Naive thymus-derived CD4-positive, alpha-beta T cell (primary cell): ENCODE measurements at regions not wholly inside any gene's neighbourhood (a gene's known extent, or its start where the extent isn't known, plus 50 kb on each side); places are given as distances from the start of the nearest gene placed in this dataset.

Experiments
- ATAC-seq: fragments of 150-1000 bp; cut with Tn5 transposase; 2 replicates; pipeline ENCODE4 v1.10.0; 2021; ENCODE audit warnings: mild to moderate bottlenecking, moderate library complexity
- CTCF ChIA-PET: fragments of 350-600 bp; sonication (Branson Sonifier 250); formaldehyde crosslinking; loops from one replicate; lab custom pipeline; 2021; ENCODE audit warnings: antibody characterized with exemption; lab: Charles Lee
- POLR2A ChIA-PET: fragments of 350-600 bp; sonication (Branson Sonifier 250); formaldehyde crosslinking; loops from one replicate; lab custom pipeline; 2021; ENCODE audit warnings: antibody characterized with exemption, inconsistent platforms; lab: Charles Lee
- DNase-seq, 9 donors: peaks; one replicate each; pipeline versions ENCODE4 v3.0.0 to v3.0.0-alpha.2; 2020 to 2022; ENCODE audit warnings: mixed read lengths in 1 of 9
- H3K27ac ChIP-seq: one replicate; pipeline ENCODE4 v1.7.0; 2013; ENCODE audit warnings: mild to moderate bottlenecking, low read depth, low read length, moderate library complexity
- H3K27me3 ChIP-seq, 2 donors: one replicate each; pipeline ENCODE4 v1.7.0; 2013; ENCODE audit warnings: low read length in 2 of 2, mild to moderate bottlenecking in 2 of 2, moderate library complexity in 2 of 2; ENCODE audit not compliant: control insufficient read depth in 2 of 2, insufficient read depth in 2 of 2
- H3K36me3 ChIP-seq, 3 experiments: 1 replicate in 2 of 3; 2 replicates in 1 of 3; pipeline ENCODE4 v1.7.0; 2013; ENCODE audit warnings: low read length in 3 of 3, mild to moderate bottlenecking in 3 of 3, moderate library complexity in 1 of 3; ENCODE audit not compliant: insufficient read depth in 3 of 3, control insufficient read depth in 2 of 3
- H3K4me1 ChIP-seq, 2 donors: one replicate each; pipeline ENCODE4 v1.7.0; 2013; ENCODE audit warnings: low read length in 2 of 2, mild to moderate bottlenecking in 2 of 2, moderate library complexity in 1 of 2; ENCODE audit not compliant: control insufficient read depth in 2 of 2, insufficient read depth in 2 of 2
- H3K4me3 ChIP-seq: 2 replicates; pipeline ENCODE4 v1.7.0; 2013; ENCODE audit warnings: mild to moderate bottlenecking, low read length
- H3K9me3 ChIP-seq, 3 experiments: 1 replicate in 2 of 3; 2 replicates in 1 of 3; pipeline ENCODE4 v1.7.0; 2013; ENCODE audit warnings: low read length in 3 of 3; ENCODE audit not compliant: control insufficient read depth in 2 of 3
- H3K27ac Mint-ChIP-seq, 9 donors: one replicate each; pipeline ENCODE4 v1.8.0; 2020 to 2022; ENCODE audit warnings: mixed read lengths in 9 of 9, mild to moderate bottlenecking in 8 of 9, moderate library complexity in 5 of 9, inconsistent platforms in 2 of 9
- H3K27me3 Mint-ChIP-seq, 5 donors: one replicate each; pipeline ENCODE4 v1.8.0; 2021 to 2022; ENCODE audit warnings: mixed read lengths in 5 of 5, mild to moderate bottlenecking in 1 of 5
- H3K36me3 Mint-ChIP-seq, 5 donors: one replicate each; pipeline ENCODE4 v1.8.0; 2020 to 2022; ENCODE audit warnings: mixed read lengths in 5 of 5, mild to moderate bottlenecking in 3 of 5, inconsistent platforms in 1 of 5
- H3K4me1 Mint-ChIP-seq, 7 donors: one replicate each; pipeline ENCODE4 v1.8.0; 2020 to 2022; ENCODE audit warnings: mixed read lengths in 7 of 7, mild to moderate bottlenecking in 3 of 7, inconsistent platforms in 1 of 7
- H3K4me3 Mint-ChIP-seq, 10 donors: one replicate each; pipeline ENCODE4 v1.8.0; 2020 to 2022; ENCODE audit warnings: mild to moderate bottlenecking in 10 of 10, mixed read lengths in 10 of 10, moderate library complexity in 6 of 10, inconsistent platforms in 2 of 10
- H3K9me3 Mint-ChIP-seq, 11 donors: one replicate each; pipeline ENCODE4 v1.8.0; 2020 to 2022; ENCODE audit warnings: mixed read lengths in 11 of 11, mild to moderate bottlenecking in 4 of 11, inconsistent platforms in 1 of 11, moderate library complexity in 1 of 11
- intact Hi-C, 2 donors: fragments of 100-400 bp; cut with micrococcal nuclease; formaldehyde crosslinking; loops; one replicate each; pipeline ENCODE4 v1.15.1; 2023

DNA sequence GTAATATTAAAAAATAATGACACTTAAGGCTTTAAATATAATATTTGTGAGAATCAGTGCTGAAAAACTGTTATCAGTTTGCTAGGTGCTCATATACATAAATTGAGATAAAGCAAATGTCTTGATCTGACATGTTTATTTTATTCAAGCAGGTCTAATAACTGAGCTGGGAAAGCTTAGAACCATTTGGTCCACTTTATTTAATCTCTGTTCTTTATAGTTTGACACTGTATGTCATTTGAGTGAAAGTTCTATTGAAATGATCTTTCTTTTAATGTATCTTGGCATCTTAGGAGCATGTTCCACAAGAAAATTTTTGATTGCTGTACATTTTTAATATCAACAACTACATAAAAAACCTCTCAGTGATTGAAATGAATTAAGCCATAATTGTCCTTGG lies 772.0 kb upstream of the NRSN1 start:
- POLR2A ChIA-PET = no interaction called here
- peaks cover 0 to 16% (median 4%) of the 10 kb centered on the region in 11 donors for H3K9me3 Mint-ChIP-seq
- H3K9me3 ChIP-seq = no peaks in the 10 kb centered on the region
- no peaks in the 10 kb centered on the region for H3K4me1 Mint-ChIP-seq
- CTCF ChIA-PET = no interaction called here
- H3K36me3 Mint-ChIP-seq = no peaks in the 10 kb centered on the region
- no peaks in the 10 kb centered on the region for H3K4me1 ChIP-seq
- DNase-seq (no peak), ATAC-seq (no peak)
- H3K27ac Mint-ChIP-seq = no peak overlapping the region
- H3K4me3 Mint-ChIP-seq = no peak overlapping the region
- no peaks in the 10 kb centered on the region for H3K36me3 ChIP-seq
- H3K27ac ChIP-seq = no peak overlapping the region
- no peaks in the 10 kb centered on the region for H3K27me3 Mint-ChIP-seq
- intact Hi-C loops = no loop called here
- no peaks in the 10 kb centered on the region for H3K27me3 ChIP-seq
- H3K4me3 ChIP-seq = no peak overlapping the region

DNA sequence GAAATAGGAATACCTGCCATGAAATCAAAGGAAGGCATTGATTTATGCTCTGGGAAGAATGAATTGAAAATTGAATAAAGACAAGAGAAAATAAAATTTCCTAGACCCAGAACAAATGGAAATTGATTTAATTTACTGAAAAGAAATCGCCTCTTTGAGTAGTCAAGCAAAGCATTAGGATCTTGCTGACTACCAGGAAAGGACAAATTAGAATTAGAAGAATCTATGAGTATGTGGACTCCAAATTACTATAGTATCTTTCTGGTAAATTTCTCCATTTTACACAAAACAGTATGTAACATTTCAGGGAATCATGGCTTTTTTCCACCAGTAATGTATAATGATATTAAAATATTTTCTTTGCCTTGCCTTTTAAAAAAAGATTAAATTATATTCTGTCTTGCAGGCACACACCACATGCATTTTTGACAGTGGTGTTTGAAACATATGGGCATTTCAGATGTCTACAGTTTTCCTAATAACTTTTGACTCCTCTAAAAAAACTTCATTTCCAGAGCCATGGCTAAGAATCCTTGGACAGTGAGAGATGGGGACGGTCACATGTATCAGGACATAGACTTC lies 768.7 kb upstream of the NRSN1 start:
- Mint-ChIP-seq H3K4me1 (no peaks in the 10 kb centered on the region), H3K27me3 (no peaks in the 10 kb centered on the region), H3K9me3 (peaks cover 0 to 15% (median 9%) of the 10 kb centered on the region in 11 donors), H3K4me3 (no peak overlapping the region), H3K27ac (no peak overlapping the region), H3K36me3 (no peaks in the 10 kb centered on the region)
- no peak overlapping the region for H3K27ac ChIP-seq
- ATAC-seq (no peak), DNase-seq (no peak)
- H3K36me3 ChIP-seq = no peaks in the 10 kb centered on the region
- intact Hi-C loops = no loop called here
- H3K4me1 ChIP-seq = no peaks in the 10 kb centered on the region
- ChIA-PET CTCF (no interaction called here), POLR2A (no interaction called here)
- no peaks in the 10 kb centered on the region for H3K9me3 ChIP-seq
- no peaks in the 10 kb centered on the region for H3K27me3 ChIP-seq
- no peak overlapping the region for H3K4me3 ChIP-seq

DNA sequence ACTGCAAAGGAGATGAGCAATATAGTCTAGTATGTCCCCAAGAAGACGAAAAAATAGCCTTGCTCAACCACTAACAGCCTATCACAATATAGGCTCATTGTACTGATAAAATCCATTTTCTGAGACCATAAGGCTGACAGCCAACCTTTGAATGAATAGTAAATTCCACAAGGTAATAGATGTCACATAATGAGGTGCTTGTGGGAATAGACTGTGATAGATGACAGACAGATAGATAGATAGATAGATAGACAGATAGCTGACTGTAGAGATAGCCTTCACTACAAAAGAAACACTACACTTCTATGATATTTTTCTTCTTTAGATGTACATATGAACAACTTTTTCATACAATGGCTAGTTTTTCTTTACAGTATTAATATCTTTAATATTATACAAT lies 760.3 kb upstream of the NRSN1 start:
- no peaks in the 10 kb centered on the region for H3K4me1 Mint-ChIP-seq

DNA sequence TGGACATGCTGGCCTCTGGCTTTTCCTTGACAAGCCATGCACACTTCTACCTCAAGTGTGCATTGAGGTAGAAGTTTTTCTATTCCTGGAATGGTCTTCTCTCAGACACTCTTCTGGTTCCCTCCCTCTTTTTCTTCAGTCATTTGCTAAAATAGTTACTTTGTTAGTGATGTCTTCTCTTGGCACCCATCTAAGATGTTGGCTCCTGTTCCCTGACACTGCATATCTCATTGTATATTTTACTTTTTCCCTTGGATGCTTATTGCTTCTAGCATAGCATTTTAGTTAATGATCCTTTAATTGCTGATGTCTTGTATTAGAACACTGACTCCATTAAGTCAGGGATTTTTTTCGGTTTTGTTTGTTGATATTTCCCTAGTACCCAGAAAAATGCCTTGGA lies 758.7 kb upstream of the NRSN1 start:
- Mint-ChIP-seq H3K36me3 (peaks cover 0 to 4% (median 0%) of the 10 kb centered on the region in 5 donors), H3K9me3 (peaks cover 1 to 21% (median 9%) of the 10 kb centered on the region in 11 donors), H3K27ac (no peak overlapping the region), H3K27me3 (no peaks in the 10 kb centered on the region), H3K4me3 (no peak overlapping the region), H3K4me1 (no peaks in the 10 kb centered on the region)
- CTCF ChIA-PET = no interaction called here
- Histone ChIP-seq H3K9me3 (no peaks in the 10 kb centered on the region), H3K27me3 (no peaks in the 10 kb centered on the region), H3K4me3 (no peak overlapping the region), H3K36me3 (no peaks in the 10 kb centered on the region), H3K27ac (no peak overlapping the region), H3K4me1 (no peaks in the 10 kb centered on the region)
- intact Hi-C loops = no loop called here
- POLR2A ChIA-PET = no interaction called here
- no peak for DNase-seq
- no peak for ATAC-seq

More for the DNA sequence above, 760.3 kb upstream of the NRSN1 start:
- no peak overlapping the region for H3K4me3 Mint-ChIP-seq
- DNase-seq (no peak), ATAC-seq (no peak)
- H3K36me3 Mint-ChIP-seq = peaks cover 0 to 4% (median 0%) of the 10 kb centered on the region in 5 donors
- ChIA-PET CTCF (no interaction called here), POLR2A (no interaction called here)
- no peak overlapping the region for H3K4me3 ChIP-seq
- no peaks in the 10 kb centered on the region for H3K27me3 ChIP-seq
- H3K36me3 ChIP-seq = no peaks in the 10 kb centered on the region
- peaks cover 1 to 21% (median 9%) of the 10 kb centered on the region in 11 donors for H3K9me3 Mint-ChIP-seq
- intact Hi-C loops = no loop called here
- H3K9me3 ChIP-seq = no peaks in the 10 kb centered on the region
- H3K27ac Mint-ChIP-seq = no peak overlapping the region
- H3K4me1 ChIP-seq = no peaks in the 10 kb centered on the region
- H3K27ac ChIP-seq = no peak overlapping the region
- H3K27me3 Mint-ChIP-seq = no peaks in the 10 kb centered on the region

DNA sequence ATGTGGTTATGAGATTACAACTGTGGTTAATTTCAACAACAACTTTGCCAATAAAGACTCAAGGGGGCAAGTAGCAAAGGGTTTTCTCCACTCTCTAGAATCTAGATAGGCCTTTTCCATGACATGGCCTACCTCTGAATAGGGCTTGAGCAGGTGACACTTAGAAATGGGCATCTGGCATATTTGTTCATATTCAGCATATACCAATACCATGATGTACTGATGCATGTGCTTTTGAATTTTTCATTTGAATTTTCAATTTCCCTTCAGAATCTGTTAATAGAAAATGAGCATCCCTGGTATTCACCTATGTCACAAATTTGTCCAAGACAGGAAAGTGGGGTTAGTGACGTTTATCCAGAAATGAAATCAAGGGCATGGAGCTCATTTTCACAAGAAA lies 757.5 kb upstream of the NRSN1 start:
- ChIA-PET CTCF (no interaction called here), POLR2A (no interaction called here)
- Mint-ChIP-seq H3K4me1 (no peaks in the 10 kb centered on the region), H3K36me3 (peaks cover 0 to 4% (median 0%) of the 10 kb centered on the region in 5 donors), H3K27me3 (no peaks in the 10 kb centered on the region), H3K9me3 (peaks cover 0 to 21% (median 9%) of the 10 kb centered on the region in 11 donors), H3K4me3 (no peak overlapping the region), H3K27ac (no peak overlapping the region)
- H3K4me3 ChIP-seq = no peak overlapping the region
- no peaks in the 10 kb centered on the region for H3K27me3 ChIP-seq
- intact Hi-C loops = no loop called here
- H3K27ac ChIP-seq = no peak overlapping the region
- no peaks in the 10 kb centered on the region for H3K9me3 ChIP-seq
- DNase-seq (no peak), ATAC-seq (no peak)
- H3K4me1 ChIP-seq = no peaks in the 10 kb centered on the region
- H3K36me3 ChIP-seq = no peaks in the 10 kb centered on the region

DNA sequence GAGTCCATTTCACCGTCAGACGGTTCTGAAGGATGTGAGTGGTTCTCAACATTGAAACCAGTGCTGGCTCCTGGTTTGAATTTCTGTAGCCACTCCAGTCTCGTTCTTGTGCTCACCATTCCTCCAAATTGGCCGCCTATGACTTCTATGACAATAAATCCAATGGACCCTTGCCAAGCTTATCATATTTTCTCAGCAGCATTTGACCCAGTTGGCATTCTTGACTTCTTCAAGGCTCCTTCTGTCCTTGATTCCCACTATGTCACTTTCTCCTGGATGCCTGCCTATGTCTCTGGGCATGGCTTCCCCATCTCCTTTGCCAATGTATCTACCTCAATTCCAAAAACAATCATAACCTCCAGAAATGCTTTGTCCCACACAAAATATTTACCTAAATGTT lies 756.0 kb upstream of the NRSN1 start:
- intact Hi-C loops = no loop called here
- H3K4me3 ChIP-seq = no peak overlapping the region
- no peaks in the 10 kb centered on the region for H3K9me3 ChIP-seq
- H3K27ac ChIP-seq = no peak overlapping the region
- H3K27ac Mint-ChIP-seq = no peak overlapping the region
- no peak overlapping the region for H3K4me3 Mint-ChIP-seq
- H3K4me1 ChIP-seq = no peaks in the 10 kb centered on the region
- peaks cover 0 to 2% (median 0%) of the 10 kb centered on the region in 5 donors for H3K36me3 Mint-ChIP-seq
- CTCF ChIA-PET = no interaction called here
- no peaks in the 10 kb centered on the region for H3K27me3 ChIP-seq
- no peaks in the 10 kb centered on the region for H3K36me3 ChIP-seq
- POLR2A ChIA-PET = no interaction called here
- peaks cover 0 to 19% (median 4%) of the 10 kb centered on the region in 11 donors for H3K9me3 Mint-ChIP-seq
- ATAC-seq (no peak), DNase-seq (no peak)
- H3K27me3 Mint-ChIP-seq = no peaks in the 10 kb centered on the region
- no peaks in the 10 kb centered on the region for H3K4me1 Mint-ChIP-seq

DNA sequence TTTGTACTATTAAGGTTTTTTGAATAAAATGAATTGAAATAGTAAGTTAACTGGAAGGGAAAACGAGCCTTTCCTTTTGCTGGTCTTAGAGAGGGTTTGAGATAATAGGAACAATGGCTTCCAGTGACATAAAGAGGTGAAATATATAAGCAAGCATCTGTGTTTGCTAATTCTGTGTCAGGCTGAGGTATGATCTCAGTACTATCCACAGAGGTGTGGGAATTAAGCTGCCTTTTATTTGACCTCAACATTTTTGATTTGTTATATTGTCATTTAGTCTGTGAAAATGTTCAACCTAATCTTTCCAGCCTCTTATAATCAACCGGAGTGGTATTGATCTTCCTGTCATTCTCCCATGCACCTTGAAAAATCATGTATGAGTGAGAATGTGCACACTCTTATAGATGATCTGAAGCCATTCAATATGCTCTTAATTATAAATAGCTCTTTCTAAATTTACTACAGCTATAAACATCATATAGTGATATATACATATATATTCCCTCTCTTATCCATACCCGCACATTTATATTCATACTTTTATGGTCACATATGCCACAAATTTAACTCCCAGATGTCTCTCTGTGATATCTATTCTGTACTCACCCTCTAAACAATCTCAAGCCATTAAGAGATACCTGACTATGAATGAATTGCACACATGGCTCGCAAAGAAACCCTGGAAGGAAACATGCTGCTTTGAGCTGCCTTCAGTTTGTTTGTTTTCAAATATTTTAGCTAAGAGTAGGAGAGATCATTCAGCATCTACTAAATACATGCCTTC lies 754.7 kb upstream of the NRSN1 start:
- H3K27me3 Mint-ChIP-seq = no peaks in the 10 kb centered on the region
- H3K4me1 Mint-ChIP-seq = no peaks in the 10 kb centered on the region
- H3K27ac Mint-ChIP-seq = no peak overlapping the region
- Histone ChIP-seq H3K36me3 (no peaks in the 10 kb centered on the region), H3K27ac (no peak overlapping the region), H3K4me1 (no peaks in the 10 kb centered on the region), H3K9me3 (no peaks in the 10 kb centered on the region), H3K4me3 (no peak overlapping the region), H3K27me3 (no peaks in the 10 kb centered on the region)
- no peaks in the 10 kb centered on the region for H3K36me3 Mint-ChIP-seq
- no peak for DNase-seq
- ChIA-PET CTCF (no interaction called here), POLR2A (no interaction called here)
- peaks cover 0 to 11% (median 4%) of the 10 kb centered on the region in 11 donors for H3K9me3 Mint-ChIP-seq
- no peak for ATAC-seq
- intact Hi-C loops = no loop called here
- H3K4me3 Mint-ChIP-seq = no peak overlapping the region
